GM12801 (cell line): ENCODE measurements at regions not wholly inside any gene's neighbourhood (a gene's known extent, or its start where the extent isn't known, plus 50 kb on each side); places are given as distances from the start of the nearest gene placed in this dataset.

Experiments
- CTCF ChIP-seq: IDR thresholded peaks from one replicate; pipeline ENCODE4 v1.5.1; 2011; ENCODE audit warnings: control low read depth; ENCODE audit not compliant: insufficient read length; ENCODE audit errors: extremely low read depth

DNA sequence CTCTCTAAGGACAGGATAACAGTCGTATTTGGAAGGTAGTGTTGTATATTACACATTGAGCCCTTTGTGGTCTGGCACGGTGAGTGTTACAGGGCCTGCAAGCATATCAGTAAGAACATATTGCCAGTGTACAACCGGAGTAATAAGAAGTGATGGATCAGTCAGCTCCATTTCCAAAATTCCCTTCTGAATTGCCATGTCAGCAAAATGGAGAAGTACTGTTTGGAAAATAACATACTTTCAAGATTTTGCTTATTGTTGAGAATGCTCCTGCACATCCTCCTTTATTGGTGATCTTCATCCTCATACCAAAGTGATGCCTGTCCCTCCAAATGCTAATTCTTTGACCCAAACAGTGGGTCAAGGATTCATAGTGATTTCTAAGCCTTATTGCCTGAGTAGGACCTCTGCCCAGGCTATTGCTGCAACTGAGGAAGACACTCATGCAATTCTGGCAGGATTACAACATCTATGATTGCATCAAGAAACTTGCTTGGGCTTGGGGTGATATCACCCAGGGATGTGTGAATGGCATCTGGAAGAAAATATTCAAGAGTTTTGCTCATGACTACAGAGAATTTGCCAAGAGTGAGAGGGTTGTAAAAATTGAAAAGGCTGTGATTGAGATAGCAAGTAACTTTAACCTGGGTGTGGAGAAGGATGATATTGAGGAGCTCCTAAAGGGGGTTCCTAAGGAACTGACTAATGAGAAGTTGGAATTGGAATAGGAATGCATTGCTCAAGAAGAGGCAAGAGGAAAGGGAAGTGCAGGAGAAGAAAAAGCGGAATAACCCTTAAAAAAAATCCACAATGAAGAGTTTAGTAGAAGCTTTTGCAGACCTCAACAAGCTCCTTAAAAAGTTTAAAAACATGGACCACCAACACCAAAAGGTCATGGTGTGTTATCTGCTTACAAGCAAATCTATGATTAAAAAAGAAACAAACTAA is 452.2 kb upstream of the SORCS1 start:
- TF ChIP-seq CTCF, result no peak

DNA sequence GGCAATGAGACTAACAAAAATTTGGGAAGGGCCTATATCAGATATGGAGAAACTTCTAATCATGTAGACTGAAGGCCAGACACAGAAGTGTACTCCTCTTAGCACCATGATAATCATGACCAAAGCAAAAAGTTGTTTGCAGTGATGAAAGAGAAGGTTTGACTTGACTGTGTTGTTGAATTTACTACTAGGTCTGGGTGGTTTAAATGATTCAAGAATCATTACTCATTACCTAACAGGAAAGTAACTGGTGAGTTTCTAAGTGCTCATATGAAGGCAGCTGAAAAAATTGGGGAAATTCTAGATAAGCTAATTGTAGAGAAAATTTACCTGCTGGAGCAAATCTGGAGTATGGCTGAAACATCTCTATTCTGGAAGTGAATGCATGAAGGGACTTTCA is 451.5 kb upstream of the SORCS1 start:
- TF ChIP-seq CTCF, result no peak

DNA sequence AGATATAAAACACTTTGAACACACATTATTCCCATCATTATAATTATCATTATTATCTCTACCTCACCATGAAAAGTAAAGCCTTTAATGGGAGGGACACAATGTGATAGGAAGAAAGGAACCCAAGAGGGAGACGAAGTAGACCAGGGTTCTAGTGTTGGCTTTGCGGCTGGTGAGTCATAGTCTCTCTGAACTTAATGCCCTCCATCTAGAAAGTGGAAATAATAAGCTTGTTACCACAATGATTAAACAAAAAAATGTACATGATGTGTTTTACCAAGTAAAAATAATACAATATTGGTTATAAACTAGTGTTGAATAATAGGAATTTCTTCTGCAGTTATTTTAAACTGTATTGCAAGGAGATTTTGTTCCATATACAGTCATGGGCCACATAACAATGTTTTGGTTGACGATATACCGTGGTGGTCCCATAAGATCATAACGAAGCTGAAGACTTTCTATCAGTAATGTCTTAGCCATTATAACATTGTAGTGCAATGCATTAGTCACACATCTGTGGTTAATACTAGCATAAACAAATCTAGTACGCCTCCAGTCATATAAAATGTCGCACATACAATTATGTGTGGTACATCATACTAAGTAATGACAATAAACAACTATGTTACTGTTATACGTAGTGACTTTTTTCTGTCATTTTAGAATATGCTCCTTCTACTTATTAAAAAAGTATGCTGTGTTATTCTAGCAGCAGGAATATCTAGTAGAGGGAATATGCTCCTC is 450.6 kb upstream of the SORCS1 start:
- TF ChIP-seq CTCF, result no peak

DNA sequence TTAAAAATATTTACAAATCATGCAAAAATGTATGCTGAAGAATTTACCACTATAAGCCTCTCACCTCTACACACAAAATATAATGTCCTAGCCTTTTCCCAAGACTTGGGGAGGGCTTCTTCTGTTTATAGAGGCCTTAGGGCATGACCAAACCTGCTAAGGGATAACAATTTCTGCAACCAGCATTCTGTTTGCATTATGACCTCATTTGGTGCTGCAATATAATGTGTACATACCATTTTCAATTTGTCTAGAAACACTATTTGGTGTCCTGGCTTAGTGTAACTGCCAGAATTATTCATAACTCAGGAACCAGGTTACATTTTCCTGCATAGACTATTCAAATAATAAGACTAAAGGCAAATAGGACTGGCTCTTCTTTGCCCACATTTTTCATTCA is 446.6 kb upstream of the SORCS1 start:
- TF ChIP-seq CTCF, result no peak

GRCh38 chr10:107589081-107589480 is 424.6 kb upstream of the SORCS1 start:
- TF ChIP-seq CTCF, result no peak

DNA sequence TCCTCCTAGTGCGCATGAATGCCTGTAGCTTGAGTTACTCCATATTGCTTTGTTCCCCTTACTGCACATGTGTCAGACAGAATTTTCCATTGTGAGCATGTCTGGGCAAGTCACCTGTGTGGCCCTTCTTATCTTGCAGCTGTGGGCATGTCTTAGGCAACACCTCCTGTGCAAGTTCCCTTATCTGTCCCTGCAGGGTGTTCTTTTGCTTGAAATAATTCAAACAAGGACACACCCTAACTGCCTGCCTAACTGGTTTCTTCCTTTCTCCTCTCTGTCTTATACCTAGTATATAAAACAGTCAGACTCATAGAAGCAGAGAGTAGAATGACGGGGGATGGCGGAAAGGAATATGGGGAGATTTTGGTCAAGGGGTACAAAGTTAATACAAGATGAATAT is 421.1 kb upstream of the SORCS1 start:
- TF ChIP-seq CTCF, result no peak

- TF ChIP-seq CTCF, result no peak
These were observed 419.5 kb upstream of the SORCS1 start for GRCh38 chr10:107583974-107584373.
